ENCODE measurements at regions not wholly inside any gene's neighbourhood (a gene's known extent, or its start where the extent isn't known, plus 50 kb on each side); places are given as distances from the start of the nearest gene placed in this dataset.

- Histone ChIP-seq H3K36me3 (ENCODE audit: control insufficient read depth in 3 of 3, insufficient read depth in 3 of 3, low read length in 3 of 3) (no peaks in the 10 kb centered on the region), H3K27ac (ENCODE audit: low read depth, low read length) (no peak overlapping the region), H3K9me3 (ENCODE audit: control insufficient read depth in 3 of 3, low read length in 3 of 3) (no peaks in the 10 kb centered on the region), H3K9ac (ENCODE audit: low read depth in 1 of 3, low read length in 3 of 3) (no peak overlapping the region), H3K27me3 (ENCODE audit: control insufficient read depth in 3 of 3, insufficient read depth in 3 of 3, low read length in 3 of 3) (no peaks in the 10 kb centered on the region), H3K4me1 (ENCODE audit: control insufficient read depth in 3 of 3, insufficient read depth in 3 of 3, low read length in 3 of 3) (no peaks in the 10 kb centered on the region), H3K4me3 (ENCODE audit: low read length in 3 of 3) (no peak overlapping the region)
These were observed 1830.0 kb upstream of the AGA start for GRCh38 chr4:179272282-179272681.

DNA sequence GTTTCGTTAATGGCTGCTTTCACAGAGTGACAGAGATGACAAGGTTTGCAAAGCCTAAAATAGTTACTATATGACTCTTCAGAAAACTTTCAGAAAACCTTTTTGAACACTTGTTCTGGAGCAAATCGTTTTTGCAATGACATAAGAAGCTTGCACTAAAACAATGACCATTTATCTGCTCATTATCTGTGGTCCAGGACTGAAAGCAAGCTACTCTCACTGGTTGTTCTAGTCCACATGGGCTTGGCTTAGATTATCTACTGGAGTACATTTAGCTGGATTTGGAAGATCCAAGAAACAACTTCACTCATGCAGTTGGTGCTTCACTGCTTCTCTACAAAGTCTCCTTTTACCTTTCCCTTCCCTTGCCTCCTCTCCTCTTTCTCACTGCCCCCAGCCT, 1836.4 kb upstream of the AGA start:
- Histone ChIP-seq H3K27ac (ENCODE audit: low read depth, low read length) (no peak overlapping the region), H3K27me3 (ENCODE audit: control insufficient read depth in 3 of 3, insufficient read depth in 3 of 3, low read length in 3 of 3) (no peaks in the 10 kb centered on the region), H3K9ac (ENCODE audit: low read depth in 1 of 3, low read length in 3 of 3) (no peak overlapping the region), H3K36me3 (ENCODE audit: control insufficient read depth in 3 of 3, insufficient read depth in 3 of 3, low read length in 3 of 3) (no peaks in the 10 kb centered on the region), H3K4me3 (ENCODE audit: low read length in 3 of 3) (no peak overlapping the region), H3K4me1 (ENCODE audit: control insufficient read depth in 3 of 3, insufficient read depth in 3 of 3, low read length in 3 of 3) (no peaks in the 10 kb centered on the region), H3K9me3 (ENCODE audit: control insufficient read depth in 3 of 3, low read length in 3 of 3) (no peaks in the 10 kb centered on the region)

- Histone ChIP-seq H3K4me1 (ENCODE audit: control insufficient read depth in 3 of 3, insufficient read depth in 3 of 3, low read length in 3 of 3) (no peaks in the 10 kb centered on the region), H3K4me3 (ENCODE audit: low read length in 3 of 3) (no peak overlapping the region)
These were observed 1843.5 kb upstream of the AGA start for GRCh38 chr4:179285696-179286095.

DNA sequence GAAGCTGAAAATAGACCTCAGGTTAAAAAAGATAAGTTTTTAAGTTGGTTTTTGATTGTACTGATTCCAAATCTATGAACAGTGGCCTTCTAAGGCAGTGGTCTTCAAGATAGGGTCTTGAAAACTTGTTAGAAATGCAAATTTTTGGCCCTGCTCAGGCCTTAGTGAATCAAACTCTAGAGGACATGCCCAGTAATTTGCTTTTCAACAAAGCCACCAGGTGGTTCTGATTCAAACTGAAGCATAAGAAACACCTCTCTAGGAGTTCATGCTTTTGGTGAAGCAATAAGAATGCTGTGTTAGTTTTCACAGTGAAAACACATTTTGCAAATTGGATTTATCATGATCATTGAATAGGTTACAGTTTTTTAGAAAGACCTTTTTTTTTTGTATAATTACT, 1849.4 kb upstream of the AGA start:
- no peaks in the 10 kb centered on the region for H3K36me3 ChIP-seq (ENCODE audit: control insufficient read depth in 3 of 3, insufficient read depth in 3 of 3, low read length in 3 of 3)
- peaks cover 0 to 6% (median 0%) of the 10 kb centered on the region in 3 donors for H3K9me3 ChIP-seq (ENCODE audit: control insufficient read depth in 3 of 3, low read length in 3 of 3)
- no peak overlapping the region for H3K9ac ChIP-seq (ENCODE audit: low read depth in 1 of 3, low read length in 3 of 3)
- no peak overlapping the region for H3K27ac ChIP-seq (ENCODE audit: low read depth, low read length)
- no peaks in the 10 kb centered on the region for H3K27me3 ChIP-seq (ENCODE audit: control insufficient read depth in 3 of 3, insufficient read depth in 3 of 3, low read length in 3 of 3)
- H3K4me1 ChIP-seq (ENCODE audit: control insufficient read depth in 3 of 3, insufficient read depth in 3 of 3, low read length in 3 of 3): no peaks in the 10 kb centered on the region
- H3K4me3 ChIP-seq (ENCODE audit: low read length in 3 of 3): no peak overlapping the region

More at GRCh38 chr4:179285696-179286095, 1843.5 kb upstream of the AGA start:
- no peak overlapping the region for H3K9ac ChIP-seq (ENCODE audit: low read depth in 1 of 3, low read length in 3 of 3)
- H3K27ac ChIP-seq (ENCODE audit: low read depth, low read length): no peak overlapping the region
- no peaks in the 10 kb centered on the region for H3K27me3 ChIP-seq (ENCODE audit: control insufficient read depth in 3 of 3, insufficient read depth in 3 of 3, low read length in 3 of 3)
- no peaks in the 10 kb centered on the region for H3K36me3 ChIP-seq (ENCODE audit: control insufficient read depth in 3 of 3, insufficient read depth in 3 of 3, low read length in 3 of 3)
- H3K9me3 ChIP-seq (ENCODE audit: control insufficient read depth in 3 of 3, low read length in 3 of 3): peaks cover 0 to 6% (median 0%) of the 10 kb centered on the region in 3 donors

GRCh38 chr4:179292468-179292867, 1850.2 kb upstream of the AGA start:
- Histone ChIP-seq H3K36me3 (ENCODE audit: control insufficient read depth in 3 of 3, insufficient read depth in 3 of 3, low read length in 3 of 3) (no peaks in the 10 kb centered on the region), H3K27me3 (ENCODE audit: control insufficient read depth in 3 of 3, insufficient read depth in 3 of 3, low read length in 3 of 3) (no peaks in the 10 kb centered on the region), H3K9me3 (ENCODE audit: control insufficient read depth in 3 of 3, low read length in 3 of 3) (peaks cover 0 to 6% (median 0%) of the 10 kb centered on the region in 3 donors), H3K4me1 (ENCODE audit: control insufficient read depth in 3 of 3, insufficient read depth in 3 of 3, low read length in 3 of 3) (no peaks in the 10 kb centered on the region), H3K27ac (ENCODE audit: low read depth, low read length) (no peak overlapping the region), H3K4me3 (ENCODE audit: low read length in 3 of 3) (no peak overlapping the region), H3K9ac (ENCODE audit: low read depth in 1 of 3, low read length in 3 of 3) (no peak overlapping the region)

DNA sequence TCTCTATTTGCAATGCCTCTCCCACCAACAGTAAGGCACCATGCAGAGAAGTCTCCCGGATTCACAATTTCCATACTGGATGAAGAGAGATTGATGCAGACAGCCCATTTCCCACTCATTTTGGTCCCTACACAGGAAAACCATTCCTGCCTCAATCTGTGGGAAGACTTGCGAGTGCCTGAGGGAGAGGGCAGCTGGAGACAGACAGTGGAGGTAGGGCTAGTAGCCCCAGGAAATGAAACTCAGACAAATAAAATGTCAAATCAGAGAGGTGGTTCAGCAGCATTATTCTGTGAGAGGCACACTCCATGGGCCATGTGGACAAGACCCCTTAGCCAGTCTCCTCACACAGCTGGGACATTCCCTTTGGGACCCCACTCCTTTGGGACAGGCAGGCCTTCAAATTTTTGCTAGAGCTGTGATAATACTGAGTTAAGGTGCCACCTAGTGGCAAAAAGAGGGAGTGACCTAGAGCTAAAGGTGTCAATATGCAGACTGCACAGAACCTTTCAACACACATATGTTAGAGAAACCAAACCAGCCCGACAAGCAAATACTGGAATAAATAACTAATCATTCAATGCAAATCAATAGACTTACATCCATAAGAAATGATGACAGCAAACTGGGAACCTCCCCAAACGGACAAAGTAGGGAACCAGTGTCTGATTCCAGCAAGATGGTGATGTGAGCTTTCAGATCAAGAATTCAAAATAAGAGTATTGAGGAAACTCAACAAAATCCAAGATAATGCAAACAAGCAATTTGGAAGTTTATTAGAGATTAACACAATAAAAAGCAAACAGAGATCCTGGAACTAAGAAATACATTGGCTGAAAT, 1865.3 kb upstream of the AGA start:
- H3K4me3 ChIP-seq (ENCODE audit: low read length in 3 of 3): no peak overlapping the region
- H3K9me3 ChIP-seq (ENCODE audit: control insufficient read depth in 3 of 3, low read length in 3 of 3): peaks cover 0 to 3% (median 2%) of the 10 kb centered on the region in 3 donors
- H3K27me3 ChIP-seq (ENCODE audit: control insufficient read depth in 3 of 3, insufficient read depth in 3 of 3, low read length in 3 of 3): no peaks in the 10 kb centered on the region

DNA sequence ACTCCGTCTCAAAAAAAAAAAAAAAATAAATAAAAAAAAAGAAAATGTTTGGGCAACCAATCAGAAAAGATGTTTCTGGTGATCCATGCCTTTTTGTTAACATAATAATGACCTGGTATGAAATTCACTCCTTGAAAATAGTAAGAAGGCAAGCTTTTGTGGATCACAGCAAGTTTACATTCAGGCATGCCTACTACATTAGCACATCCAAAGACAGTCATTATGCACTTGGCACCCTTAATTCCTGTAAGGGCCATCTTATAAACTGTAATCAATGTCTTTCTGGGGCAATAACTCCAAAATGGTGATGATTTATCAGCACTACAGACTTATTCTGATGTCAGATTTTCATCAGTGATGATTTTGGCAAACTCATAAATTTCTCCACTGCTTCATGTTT, 1871.6 kb upstream of the AGA start:
- no peaks in the 10 kb centered on the region for H3K36me3 ChIP-seq (ENCODE audit: control insufficient read depth in 3 of 3, insufficient read depth in 3 of 3, low read length in 3 of 3)
- H3K27ac ChIP-seq (ENCODE audit: low read depth, low read length): no peak overlapping the region
- H3K9ac ChIP-seq (ENCODE audit: low read depth in 1 of 3, low read length in 3 of 3): no peak overlapping the region
- H3K4me3 ChIP-seq (ENCODE audit: low read length in 3 of 3): no peak overlapping the region
- H3K27me3 ChIP-seq (ENCODE audit: control insufficient read depth in 3 of 3, insufficient read depth in 3 of 3, low read length in 3 of 3): no peaks in the 10 kb centered on the region
- no peaks in the 10 kb centered on the region for H3K9me3 ChIP-seq (ENCODE audit: control insufficient read depth in 3 of 3, low read length in 3 of 3)
- no peaks in the 10 kb centered on the region for H3K4me1 ChIP-seq (ENCODE audit: control insufficient read depth in 3 of 3, insufficient read depth in 3 of 3, low read length in 3 of 3)

More for the DNA sequence above, 1865.3 kb upstream of the AGA start:
- no peak overlapping the region for H3K9ac ChIP-seq (ENCODE audit: low read depth in 1 of 3, low read length in 3 of 3)
- no peak overlapping the region for H3K27ac ChIP-seq (ENCODE audit: low read depth, low read length)
- no peaks in the 10 kb centered on the region for H3K4me1 ChIP-seq (ENCODE audit: control insufficient read depth in 3 of 3, insufficient read depth in 3 of 3, low read length in 3 of 3)
- no peaks in the 10 kb centered on the region for H3K36me3 ChIP-seq (ENCODE audit: control insufficient read depth in 3 of 3, insufficient read depth in 3 of 3, low read length in 3 of 3)

DNA sequence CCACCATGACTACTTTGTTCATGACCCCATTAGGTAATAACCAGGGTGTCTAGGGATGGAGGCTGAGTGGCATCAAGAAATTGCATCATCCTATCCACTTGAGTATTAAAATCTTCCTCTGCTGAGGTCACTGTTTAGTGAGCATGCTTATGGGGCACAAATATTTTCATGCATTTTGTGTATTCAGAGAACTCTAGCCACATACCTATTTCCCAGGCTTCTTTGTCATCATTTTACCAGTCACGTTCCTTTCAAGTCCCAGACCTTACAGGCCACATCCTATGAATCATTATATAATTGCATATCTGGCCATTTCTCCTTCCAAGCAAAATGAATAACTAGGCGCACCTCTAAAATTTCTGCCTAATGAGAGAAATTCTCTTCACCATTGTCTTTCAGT, 1882.9 kb upstream of the AGA start:
- H3K9me3 ChIP-seq (ENCODE audit: control insufficient read depth in 3 of 3, low read length in 3 of 3): no peaks in the 10 kb centered on the region
- no peaks in the 10 kb centered on the region for H3K36me3 ChIP-seq (ENCODE audit: control insufficient read depth in 3 of 3, insufficient read depth in 3 of 3, low read length in 3 of 3)
- no peak overlapping the region for H3K27ac ChIP-seq (ENCODE audit: low read depth, low read length)
- no peaks in the 10 kb centered on the region for H3K4me1 ChIP-seq (ENCODE audit: control insufficient read depth in 3 of 3, insufficient read depth in 3 of 3, low read length in 3 of 3)
- no peak overlapping the region for H3K9ac ChIP-seq (ENCODE audit: low read depth in 1 of 3, low read length in 3 of 3)
- no peaks in the 10 kb centered on the region for H3K27me3 ChIP-seq (ENCODE audit: control insufficient read depth in 3 of 3, insufficient read depth in 3 of 3, low read length in 3 of 3)
- H3K4me3 ChIP-seq (ENCODE audit: low read length in 3 of 3): no peak overlapping the region

- Histone ChIP-seq H3K36me3 (ENCODE audit: control insufficient read depth in 3 of 3, insufficient read depth in 3 of 3, low read length in 3 of 3) (no peaks in the 10 kb centered on the region), H3K9ac (ENCODE audit: low read depth in 1 of 3, low read length in 3 of 3) (no peak overlapping the region), H3K27ac (ENCODE audit: low read depth, low read length) (no peak overlapping the region), H3K9me3 (ENCODE audit: control insufficient read depth in 3 of 3, low read length in 3 of 3) (no peaks in the 10 kb centered on the region), H3K27me3 (ENCODE audit: control insufficient read depth in 3 of 3, insufficient read depth in 3 of 3, low read length in 3 of 3) (no peaks in the 10 kb centered on the region), H3K4me3 (ENCODE audit: low read length in 3 of 3) (no peak overlapping the region), H3K4me1 (ENCODE audit: control insufficient read depth in 3 of 3, insufficient read depth in 3 of 3, low read length in 3 of 3) (no peaks in the 10 kb centered on the region)
These were observed 1886.4 kb upstream of the AGA start for GRCh38 chr4:179328627-179329026.

GRCh38 chr4:179331362-179331761, 1889.1 kb upstream of the AGA start:
- H3K27me3 ChIP-seq (ENCODE audit: control insufficient read depth in 3 of 3, insufficient read depth in 3 of 3, low read length in 3 of 3): no peaks in the 10 kb centered on the region
- H3K9ac ChIP-seq (ENCODE audit: low read depth in 1 of 3, low read length in 3 of 3): no peak overlapping the region
- H3K27ac ChIP-seq (ENCODE audit: low read depth, low read length): no peak overlapping the region
- no peaks in the 10 kb centered on the region for H3K9me3 ChIP-seq (ENCODE audit: control insufficient read depth in 3 of 3, low read length in 3 of 3)
- H3K4me3 ChIP-seq (ENCODE audit: low read length in 3 of 3): no peak overlapping the region
- no peaks in the 10 kb centered on the region for H3K36me3 ChIP-seq (ENCODE audit: control insufficient read depth in 3 of 3, insufficient read depth in 3 of 3, low read length in 3 of 3)
- H3K4me1 ChIP-seq (ENCODE audit: control insufficient read depth in 3 of 3, insufficient read depth in 3 of 3, low read length in 3 of 3): no peaks in the 10 kb centered on the region

Data from skeletal muscle tissue (tissue), 3 donors.